HL-60 (cell line): ENCODE measurements at regions not wholly inside any gene's neighbourhood (a gene's known extent, or its start where the extent isn't known, plus 50 kb on each side); places are given as distances from the start of the nearest gene placed in this dataset.
"Not testable (repeated sequence)": the region's sequence is repeated elsewhere in the genome, so short reads cannot be mapped to it uniquely, and the experiment has no call there.

Experiments
- CTCF ChIP-seq: IDR thresholded peaks from one replicate; pipeline ENCODE4 v1.5.1; 2011; ENCODE audit warnings: low read length, control low read depth, inconsistent platforms; ENCODE audit not compliant: insufficient read depth
- GABPA ChIP-seq: IDR thresholded peaks from 2 replicates; pipeline ENCODE4 v1.6.1; 2012; ENCODE audit warnings: low read depth
- POLR2AphosphoS5 ChIP-seq: IDR thresholded peaks from 2 replicates; pipeline ENCODE4 v1.6.1; 2012; ENCODE audit warnings: low read depth
- REST ChIP-seq: IDR thresholded peaks from 2 replicates; pipeline ENCODE4 v1.6.1; 2012; ENCODE audit warnings: low read depth; ENCODE audit not compliant: insufficient replicate concordance
- SPI1 ChIP-seq: IDR thresholded peaks from 2 replicates; pipeline ENCODE4 v1.6.1; 2012; ENCODE audit warnings: low read depth, mild to moderate bottlenecking, borderline replicate concordance

GRCh38 chr4:189654396-189654795 is 286.3 kb upstream of the FRG1 start:
- not testable (repeated sequence) for TF ChIP-seq POLR2AphosphoS5, CTCF, REST, GABPA
- peak; percentile 9; the same call in 1 of the 2 replicates for TF ChIP-seq SPI1
